HG02885 (cell line): ENCODE measurements at regions not wholly inside any gene's neighbourhood (a gene's known extent, or its start where the extent isn't known, plus 50 kb on each side); places are given as distances from the start of the nearest gene placed in this dataset.
"Not testable (repeated sequence)": the region's sequence is repeated elsewhere in the genome, so short reads cannot be mapped to it uniquely, and the experiment has no call there.

Source experiments
- ATAC-seq: cut with Tn5 transposase; IDR thresholded peaks from one replicate; pipeline ENCODE4 v1.9.1; 2021; ENCODE audit warnings: mild to moderate bottlenecking; ENCODE audit not compliant: unreplicated experiment, poor library complexity

GRCh38 chr16:72609066-72609465, 437.1 kb upstream of the PMFBP1 start:
- ATAC-seq, result no peak

- ATAC-seq, result no peak
These were observed 432.4 kb upstream of the PMFBP1 start for GRCh38 chr16:72604375-72604774.

GRCh38 chr16:72602499-72602898, 430.5 kb upstream of the PMFBP1 start:
- ATAC-seq, result no peak

- no peak for ATAC-seq
These were observed 426.7 kb upstream of the PMFBP1 start for GRCh38 chr16:72598696-72599095.

- ATAC-seq, result no peak
These were observed 426.0 kb upstream of the PMFBP1 start for GRCh38 chr16:72597938-72598337.

GRCh38 chr16:72596373-72596772, 424.4 kb upstream of the PMFBP1 start:
- no peak for ATAC-seq

GRCh38 chr16:72590151-72590937, 418.4 kb upstream of the PMFBP1 start:
- ATAC-seq, result peak; percentile 75

GRCh38 chr16:72588551-72588950, 416.6 kb upstream of the PMFBP1 start:
- no peak for ATAC-seq

GRCh38 chr16:72578061-72578460, 406.1 kb upstream of the PMFBP1 start:
- ATAC-seq, result not testable (repeated sequence)

- ATAC-seq, result no peak
These were observed 404.2 kb upstream of the PMFBP1 start for GRCh38 chr16:72576189-72576588.

GRCh38 chr16:72569677-72570076, 397.7 kb upstream of the PMFBP1 start:
- no peak for ATAC-seq

GRCh38 chr16:72568502-72568901, 396.5 kb upstream of the PMFBP1 start:
- no peak for ATAC-seq

GRCh38 chr16:72566174-72566573, 394.2 kb upstream of the PMFBP1 start:
- no peak for ATAC-seq

- ATAC-seq, result no peak
These were observed 393.2 kb upstream of the PMFBP1 start for GRCh38 chr16:72565106-72565505.

- no peak for ATAC-seq
These were observed 388.7 kb upstream of the PMFBP1 start for GRCh38 chr16:72560617-72561016.

GRCh38 chr16:72558501-72558900, 386.5 kb upstream of the PMFBP1 start:
- ATAC-seq, result no peak

- no peak for ATAC-seq
These were observed 383.0 kb upstream of the PMFBP1 start for GRCh38 chr16:72554935-72555334.

- ATAC-seq, result no peak
These were observed 380.7 kb upstream of the PMFBP1 start for GRCh38 chr16:72552654-72553053.

- no peak for ATAC-seq
These were observed 379.7 kb upstream of the PMFBP1 start for GRCh38 chr16:72551649-72552048.

- ATAC-seq, result no peak
These were observed 377.9 kb upstream of the PMFBP1 start for GRCh38 chr16:72549878-72550277.

GRCh38 chr16:72542102-72542501, 370.1 kb upstream of the PMFBP1 start:
- no peak for ATAC-seq

GRCh38 chr16:72537664-72538063, 365.7 kb upstream of the PMFBP1 start:
- ATAC-seq, result no peak
